ENCODE measurements at regions not wholly inside any gene's neighbourhood (a gene's known extent, or its start where the extent isn't known, plus 50 kb on each side); places are given as distances from the start of the nearest gene placed in this dataset.
"Not testable (repeated sequence)": the region's sequence is repeated elsewhere in the genome, so short reads cannot be mapped to it uniquely, and the experiment has no call there.

DNA sequence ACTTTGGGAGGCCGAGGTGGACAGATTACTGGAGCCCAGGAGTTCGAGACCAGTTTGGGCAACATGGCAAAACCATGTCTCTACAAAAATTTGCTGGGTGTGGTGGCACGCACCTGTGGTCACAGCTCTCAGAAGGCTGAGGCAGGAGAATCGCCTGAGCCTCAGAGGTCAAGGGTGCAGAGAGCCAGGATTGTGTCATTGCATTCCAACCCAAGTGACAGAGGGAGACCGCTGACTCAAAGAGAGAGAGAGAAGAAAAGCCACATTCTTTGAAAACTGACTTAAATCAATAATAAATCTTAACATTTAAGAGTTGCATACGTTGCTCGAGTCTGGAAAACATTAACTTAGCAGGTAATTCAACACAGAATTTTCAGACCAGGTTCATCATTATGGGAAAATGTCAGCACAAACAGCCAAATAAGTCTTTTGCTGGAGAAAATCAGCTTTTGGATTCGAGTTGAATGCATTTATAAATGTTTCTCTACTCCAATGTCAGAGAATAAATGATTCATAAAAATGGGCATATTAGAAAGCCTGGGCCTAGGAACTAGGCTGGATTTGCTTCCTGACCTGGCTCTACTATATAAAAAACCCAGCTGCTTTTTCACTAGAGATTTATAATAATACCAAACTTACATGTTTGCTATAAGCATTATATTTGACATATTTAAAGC lies 68.3 kb upstream of the RBPJ start:
- DNase-seq: peak; percentile 49 to 54
- H3K4me3 ChIP-seq: no peak overlapping the region

GRCh38 chr4:26253968-26254367 lies 66.8 kb upstream of the RBPJ start:
- DNase-seq: no peak
- Histone ChIP-seq H3K9me3 (replicated peaks) (no peaks in the 10 kb centered on the region), H3K36me3 (no peaks in the 10 kb centered on the region), H3K4me1 (peaks cover 17% of the 10 kb centered on the region), H3K27ac (no peak overlapping the region), H3K4me3 (no peak overlapping the region), H3K27me3 (no peaks in the 10 kb centered on the region)

More for the DNA sequence above, 68.3 kb upstream of the RBPJ start:
- Histone ChIP-seq H3K9me3 (replicated peaks) (no peaks in the 10 kb centered on the region), H3K27me3 (no peaks in the 10 kb centered on the region), H3K27ac (peak overlapping the region; percentile 2; the same call in 1 of the 2 replicates), H3K36me3 (no peaks in the 10 kb centered on the region), H3K4me1 (peaks cover 27% of the 10 kb centered on the region)

GRCh38 chr4:26255989-26256388 lies 64.8 kb upstream of the RBPJ start:
- no peaks in the 10 kb centered on the region for H3K36me3 ChIP-seq

GRCh38 chr4:26257444-26257843 lies 63.4 kb upstream of the RBPJ start:
- not testable (repeated sequence) for H3K27ac ChIP-seq; DNase-seq; H3K36me3 ChIP-seq; H3K27me3 ChIP-seq; H3K4me3 ChIP-seq; H3K9me3 ChIP-seq (replicated peaks); H3K4me1 ChIP-seq

More at GRCh38 chr4:26255989-26256388, 64.8 kb upstream of the RBPJ start:
- Histone ChIP-seq H3K9me3 (replicated peaks) (0 out of 2 replicates have a peak, but pooled peaks cover 2% of the 10 kb centered on the region), H3K27me3 (no peaks in the 10 kb centered on the region), H3K4me1 (peaks cover 11% of the 10 kb centered on the region), H3K27ac (no peak overlapping the region), H3K4me3 (no peak overlapping the region)
- DNase-seq: no peak

DNA sequence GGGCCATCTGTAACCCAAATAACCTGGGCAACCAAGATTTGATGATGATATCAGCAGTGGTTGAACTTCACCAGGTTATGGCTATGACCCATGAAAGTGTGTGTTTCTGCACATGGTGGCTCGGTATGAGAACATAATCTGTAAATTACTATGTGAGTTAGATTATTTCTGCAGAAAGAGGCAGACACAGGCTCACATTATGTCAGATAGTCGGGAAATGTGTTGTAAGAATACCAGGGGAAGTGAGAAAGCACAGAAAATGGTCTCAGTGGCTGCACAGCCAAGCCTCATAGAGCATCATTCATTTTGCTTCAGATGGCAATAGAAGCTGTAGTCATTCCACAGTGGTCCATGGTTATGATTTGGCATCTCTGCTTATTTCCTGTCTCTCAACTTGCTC lies 63.0 kb upstream of the RBPJ start:
- Histone ChIP-seq H3K27me3 (no peaks in the 10 kb centered on the region), H3K9me3 (replicated peaks) (0 out of 2 replicates have a peak, but pooled peaks cover 2% of the 10 kb centered on the region), H3K4me1 (peaks cover 2% of the 10 kb centered on the region), H3K27ac (no peak overlapping the region), H3K36me3 (no peaks in the 10 kb centered on the region), H3K4me3 (no peak overlapping the region)
- no peak for DNase-seq

DNA sequence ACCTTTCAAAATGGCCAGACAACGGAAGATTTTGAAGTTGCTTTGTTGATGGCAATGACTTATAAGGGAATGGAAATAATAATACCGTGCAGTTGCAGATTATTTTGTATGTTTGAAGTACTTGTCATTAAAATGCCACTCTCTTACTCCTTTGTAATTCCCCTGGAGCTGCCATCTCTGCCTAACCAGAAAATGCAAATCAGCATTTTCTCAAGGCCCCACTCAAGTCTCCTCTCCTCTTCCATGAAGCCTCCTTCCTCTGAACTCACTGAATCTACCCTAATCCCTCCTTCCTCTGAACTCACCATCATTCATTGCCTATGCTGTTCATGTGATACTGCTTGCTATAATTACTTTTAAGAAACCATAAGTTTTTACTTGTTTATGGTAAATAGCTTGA lies 60.2 kb upstream of the RBPJ start:
- Histone ChIP-seq H3K9me3 (replicated peaks) (0 out of 2 replicates have a peak, but pooled peaks cover 2% of the 10 kb centered on the region), H3K4me1 (no peaks in the 10 kb centered on the region), H3K36me3 (no peaks in the 10 kb centered on the region), H3K4me3 (no peak overlapping the region), H3K27me3 (no peaks in the 10 kb centered on the region), H3K27ac (no peak overlapping the region)
- no peak for DNase-seq

DNA sequence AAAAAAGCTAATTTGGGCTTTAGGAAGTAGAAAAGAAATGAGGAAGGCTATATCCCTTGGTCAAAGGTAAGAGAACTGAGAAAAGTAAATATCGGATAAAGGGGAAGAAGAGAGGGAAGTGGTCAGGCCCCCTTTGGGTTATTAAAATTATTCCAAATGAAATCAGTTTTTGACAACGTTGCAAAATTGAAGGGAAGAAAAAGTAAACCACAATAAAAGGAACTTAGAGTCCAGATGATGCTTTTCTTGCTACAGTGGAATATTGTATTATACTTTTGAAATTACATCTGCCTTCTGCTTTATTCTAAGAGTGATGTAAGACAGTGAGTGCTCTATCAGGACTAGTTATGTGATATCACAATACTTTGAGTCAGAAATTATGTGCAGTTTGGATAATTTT lies 59.4 kb upstream of the RBPJ start:
- H3K4me1 ChIP-seq: no peaks in the 10 kb centered on the region
- no peaks in the 10 kb centered on the region for H3K36me3 ChIP-seq
- H3K27me3 ChIP-seq: no peaks in the 10 kb centered on the region
- H3K9me3 ChIP-seq (replicated peaks): 0 out of 2 replicates have a peak, but pooled peaks cover 2% of the 10 kb centered on the region
- H3K4me3 ChIP-seq: no peak overlapping the region
- H3K27ac ChIP-seq: no peak overlapping the region
- DNase-seq: no peak

DNA sequence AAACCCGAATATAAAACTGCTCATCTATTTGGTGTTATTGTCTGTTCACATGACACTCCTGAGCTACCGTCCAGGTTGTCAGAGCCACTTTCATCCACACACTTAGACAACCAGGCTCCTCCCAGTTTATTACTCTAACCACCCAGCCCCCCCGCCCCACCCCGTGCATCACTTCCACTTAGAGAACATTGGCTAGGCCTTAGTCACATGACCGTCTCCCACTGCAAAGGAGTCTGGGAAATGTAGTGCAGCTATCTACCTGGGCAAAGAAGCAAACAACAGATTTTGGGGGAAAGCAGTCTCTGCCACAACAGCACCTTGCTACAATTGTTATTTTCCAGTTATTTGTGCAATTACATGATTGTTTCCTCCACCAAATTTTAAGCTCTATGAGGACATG lies 57.6 kb upstream of the RBPJ start:
- Histone ChIP-seq H3K9me3 (replicated peaks) (0 out of 2 replicates have a peak, but pooled peaks cover 2% of the 10 kb centered on the region), H3K4me3 (no peak overlapping the region), H3K36me3 (no peaks in the 10 kb centered on the region), H3K27ac (no peak overlapping the region), H3K4me1 (peaks cover 3% of the 10 kb centered on the region), H3K27me3 (no peaks in the 10 kb centered on the region)
- DNase-seq: no peak

DNA sequence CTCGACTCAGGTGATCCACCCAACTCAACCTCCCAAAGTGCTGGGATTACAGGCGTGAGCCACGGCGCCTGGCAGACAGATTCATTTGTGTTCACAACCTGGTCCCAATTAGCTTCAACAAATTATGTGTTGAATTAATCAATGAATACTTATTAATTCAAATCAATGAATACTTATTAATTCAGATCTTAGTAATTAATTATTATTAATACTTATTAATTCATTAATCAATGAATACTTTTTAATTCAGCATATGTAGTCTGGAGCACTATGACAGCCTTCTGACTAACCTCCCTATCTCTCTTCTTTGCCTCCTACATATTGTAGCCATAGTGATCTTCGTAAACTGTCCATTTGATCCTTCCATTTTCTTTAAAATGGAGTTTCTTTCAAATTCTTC lies 56.7 kb upstream of the RBPJ start:
- peaks cover 8% of the 10 kb centered on the region for H3K4me1 ChIP-seq
- H3K36me3 ChIP-seq: no peaks in the 10 kb centered on the region
- H3K27ac ChIP-seq: no peak overlapping the region
- H3K27me3 ChIP-seq: no peaks in the 10 kb centered on the region
- no peak overlapping the region for H3K4me3 ChIP-seq
- H3K9me3 ChIP-seq (replicated peaks): 0 out of 2 replicates have a peak, but pooled peaks cover 2% of the 10 kb centered on the region
- no peak for DNase-seq

DNA sequence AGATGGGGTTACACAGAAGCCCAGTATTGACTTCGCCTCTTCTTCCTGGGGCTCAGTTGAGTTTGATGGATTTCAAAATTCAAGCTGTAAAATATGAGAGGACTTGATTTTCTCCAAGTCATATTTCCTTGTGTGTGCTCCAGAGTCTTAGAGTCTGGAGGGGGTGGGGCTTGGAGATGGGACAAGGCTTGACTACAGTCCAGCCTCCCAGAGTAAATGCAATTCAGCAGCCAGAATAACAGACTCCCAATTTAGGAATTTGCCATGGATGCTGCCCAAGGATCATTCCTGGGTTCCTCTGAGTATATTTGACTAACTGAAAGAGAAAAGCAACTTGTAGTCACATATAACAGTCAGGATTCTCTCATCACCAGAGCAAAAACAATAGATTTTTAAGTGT lies 53.7 kb upstream of the RBPJ start:
- H3K27ac ChIP-seq: no peak overlapping the region

DNA sequence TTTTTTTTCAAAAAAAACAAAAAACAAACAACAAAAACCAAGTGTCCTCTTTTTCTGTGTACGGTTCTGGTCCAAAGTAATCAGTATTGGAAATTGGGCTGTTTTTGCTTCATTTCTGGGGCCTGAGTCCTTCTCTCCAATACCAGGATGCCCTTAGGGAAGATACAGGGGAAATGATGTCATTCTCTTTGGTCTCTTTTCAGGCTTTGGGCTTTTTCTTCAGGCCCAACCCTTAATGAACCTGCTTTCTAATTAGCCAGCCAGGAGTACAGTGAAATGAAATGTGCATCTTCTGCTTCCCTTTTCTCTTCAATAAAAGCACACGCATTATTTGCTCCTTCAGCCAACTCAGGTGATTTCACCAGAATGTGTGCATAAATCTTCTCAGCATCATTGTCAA lies 52.6 kb upstream of the RBPJ start:
- no peaks in the 10 kb centered on the region for H3K9me3 ChIP-seq (replicated peaks)
- no peak overlapping the region for H3K27ac ChIP-seq
- no peaks in the 10 kb centered on the region for H3K36me3 ChIP-seq
- H3K4me1 ChIP-seq: peaks cover 17% of the 10 kb centered on the region
- no peaks in the 10 kb centered on the region for H3K27me3 ChIP-seq
- DNase-seq: peak in 1 of 2 experiments; percentile 35
- no peak overlapping the region for H3K4me3 ChIP-seq

More for the DNA sequence above, 53.7 kb upstream of the RBPJ start:
- Histone ChIP-seq H3K4me3 (no peak overlapping the region), H3K4me1 (peaks cover 8% of the 10 kb centered on the region), H3K9me3 (replicated peaks) (no peaks in the 10 kb centered on the region), H3K36me3 (no peaks in the 10 kb centered on the region), H3K27me3 (no peaks in the 10 kb centered on the region)
- DNase-seq: no peak

DNA sequence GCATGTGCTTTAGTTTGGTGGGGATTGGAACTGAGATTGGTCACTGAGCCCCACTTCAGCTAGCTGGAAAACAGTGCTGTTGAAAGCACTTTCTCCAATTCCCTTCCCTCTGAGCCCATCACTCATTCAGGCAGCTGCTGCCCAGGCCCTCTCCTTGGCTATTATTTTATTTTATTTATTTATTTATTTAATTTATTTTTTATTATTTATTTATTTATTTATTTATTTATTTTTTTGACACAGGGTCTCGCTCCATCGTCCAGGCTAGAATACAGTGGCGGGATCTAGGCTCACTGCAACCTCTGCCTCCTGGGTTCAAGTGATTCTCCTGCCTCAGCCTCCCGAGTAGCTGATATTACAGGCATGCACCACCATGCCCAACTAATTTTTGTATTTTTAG lies 51.8 kb upstream of the RBPJ start:
- Histone ChIP-seq H3K27me3 (no peaks in the 10 kb centered on the region), H3K27ac (no peak overlapping the region), H3K9me3 (replicated peaks) (no peaks in the 10 kb centered on the region), H3K4me3 (no peak overlapping the region), H3K36me3 (no peaks in the 10 kb centered on the region), H3K4me1 (peaks cover 23% of the 10 kb centered on the region)
- no peak for DNase-seq
